ENCODE measurements at regions not wholly inside any gene's neighbourhood (a gene's known extent, or its start where the extent isn't known, plus 50 kb on each side); places are given as distances from the start of the nearest gene placed in this dataset.
A peak's percentile ranks its signal among the peaks of the same experiment; 100 is the strongest.

GRCh38 chr22:48945621-48946458 is 881.8 kb downstream of the BRD1 start:
- DNase-seq (ENCODE audit: low read depth): no peak
- H3K4me3 ChIP-seq (ENCODE audit: low read depth, low read length): no peak overlapping the region
- no peak for TF ChIP-seq CTCF (IDR thresholded peaks at IDR 0.05; ENCODE audit: control insufficient read depth, extremely low read depth, insufficient read depth)

- no peak for TF ChIP-seq CTCF (IDR thresholded peaks at IDR 0.05; ENCODE audit: control insufficient read depth, extremely low read depth, insufficient read depth)
- DNase-seq (ENCODE audit: low read depth): no peak
- no peak overlapping the region for H3K4me3 ChIP-seq (ENCODE audit: low read depth, low read length)
Measured at GRCh38 chr22:48944751-48945620, 882.7 kb downstream of the BRD1 start.

GRCh38 chr22:48944433-48944750 is 883.3 kb downstream of the BRD1 start:
- TF ChIP-seq CTCF (IDR thresholded peaks at IDR 0.05; ENCODE audit: control insufficient read depth, extremely low read depth, insufficient read depth): no peak
- no peak for DNase-seq (ENCODE audit: low read depth)

GRCh38 chr22:48943567-48944432 is 883.9 kb downstream of the BRD1 start:
- no peak for DNase-seq (ENCODE audit: low read depth)
- peak; percentile 81 for TF ChIP-seq CTCF (IDR thresholded peaks at IDR 0.05; ENCODE audit: control insufficient read depth, extremely low read depth, insufficient read depth)
- no peak overlapping the region for H3K4me3 ChIP-seq (ENCODE audit: low read depth, low read length)

More at GRCh38 chr22:48944433-48944750, 883.3 kb downstream of the BRD1 start:
- no peak overlapping the region for H3K4me3 ChIP-seq (ENCODE audit: low read depth, low read length)

GRCh38 chr22:48942698-48943566 is 884.7 kb downstream of the BRD1 start:
- TF ChIP-seq CTCF (IDR thresholded peaks at IDR 0.05; ENCODE audit: control insufficient read depth, extremely low read depth, insufficient read depth): no peak
- no peak overlapping the region for H3K4me3 ChIP-seq (ENCODE audit: low read depth, low read length)
- no peak for DNase-seq (ENCODE audit: low read depth)
